ENCODE measurements at regions not wholly inside any gene's neighbourhood (a gene's known extent, or its start where the extent isn't known, plus 50 kb on each side); places are given as distances from the start of the nearest gene placed in this dataset.

GRCh38 chr2:104321796-104322349 is 532.0 kb upstream of the POU3F3 start:
- DNase-seq: no peak

GRCh38 chr2:104332731-104333130 is 521.2 kb upstream of the POU3F3 start:
- peak; percentile 66 for DNase-seq

GRCh38 chr2:104337869-104338268 is 516.0 kb upstream of the POU3F3 start:
- no peak for DNase-seq

- no peak for DNase-seq
Observed at GRCh38 chr2:104340162-104340561, 513.8 kb upstream of the POU3F3 start.

GRCh38 chr2:104340879-104341828 is 512.8 kb upstream of the POU3F3 start:
- no peak for DNase-seq

GRCh38 chr2:104344306-104344705 is 509.6 kb upstream of the POU3F3 start:
- DNase-seq: no peak

- DNase-seq: no peak
Observed at GRCh38 chr2:104344985-104345384, 508.9 kb upstream of the POU3F3 start.

- DNase-seq: no peak
Observed at GRCh38 chr2:104358122-104358521, 495.8 kb upstream of the POU3F3 start.

- DNase-seq: no peak
Observed at GRCh38 chr2:104361414-104361813, 492.5 kb upstream of the POU3F3 start.

- DNase-seq: no peak
Observed at GRCh38 chr2:104368089-104368488, 485.8 kb upstream of the POU3F3 start.

GRCh38 chr2:104371087-104371781 is 482.7 kb upstream of the POU3F3 start:
- no peak for DNase-seq

GRCh38 chr2:104375206-104375605 is 478.7 kb upstream of the POU3F3 start:
- no peak for DNase-seq

- peak; percentile 73 for DNase-seq
Observed at GRCh38 chr2:104378853-104379374, 475.0 kb upstream of the POU3F3 start.

GRCh38 chr2:104384961-104385360 is 469.0 kb upstream of the POU3F3 start:
- DNase-seq: no peak

GRCh38 chr2:104385743-104386142 is 468.2 kb upstream of the POU3F3 start:
- DNase-seq: no peak

- DNase-seq: peak; percentile 9
Observed at GRCh38 chr2:104388296-104388695, 465.6 kb upstream of the POU3F3 start.

GRCh38 chr2:104402825-104403224 is 451.1 kb upstream of the POU3F3 start:
- DNase-seq: no peak

- no peak for DNase-seq
Observed at GRCh38 chr2:104404526-104404925, 449.4 kb upstream of the POU3F3 start.

- DNase-seq: no peak
Observed at GRCh38 chr2:104405623-104406022, 448.3 kb upstream of the POU3F3 start.

- peak; percentile 85 for DNase-seq
Observed at GRCh38 chr2:104406261-104406726, 447.6 kb upstream of the POU3F3 start.

- DNase-seq: no peak
Observed at GRCh38 chr2:104407641-104408040, 446.3 kb upstream of the POU3F3 start.

- peak; percentile 52 for DNase-seq
Observed at GRCh38 chr2:104408266-104408665, 445.6 kb upstream of the POU3F3 start.

GRCh38 chr2:104410136-104410535 is 443.8 kb upstream of the POU3F3 start:
- peak; percentile 16 for DNase-seq
